ENCODE measurements at regions not wholly inside any gene's neighbourhood (a gene's known extent, or its start where the extent isn't known, plus 50 kb on each side); places are given as distances from the start of the nearest gene placed in this dataset.

DNA sequence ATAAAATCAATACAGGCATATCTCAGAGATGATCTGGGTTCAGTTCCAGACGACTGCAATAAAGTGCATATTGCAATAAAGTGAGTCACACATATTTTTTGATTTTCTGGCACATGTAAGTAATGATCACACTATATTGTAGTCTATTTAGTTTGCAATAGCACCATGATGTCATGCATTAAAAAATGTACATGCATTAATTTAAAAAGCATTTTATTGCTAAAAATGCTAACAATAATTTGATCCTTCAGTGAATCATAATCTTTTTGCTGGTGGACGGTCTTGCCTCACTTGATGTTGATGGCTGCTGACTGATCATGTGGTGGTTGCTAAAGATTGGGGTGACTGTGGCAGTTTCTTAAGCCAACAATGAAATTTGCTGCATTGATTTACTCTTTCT lies 511.1 kb downstream of the OTOL1 start (continued):
- TF ChIP-seq ZBTB40 (IDR thresholded peaks at IDR 0.05; ENCODE audit: borderline replicate concordance) (no peak), IRF4 (IDR thresholded peaks at IDR 0.05; ENCODE audit: low read depth, low read length) (no peak), SMAD1 (IDR thresholded peaks at IDR 0.05; ENCODE audit: low read depth, partially characterized antibody) (no peak), CBX5 (IDR thresholded peaks at IDR 0.05; ENCODE audit: low read depth) (no peak), FOXM1 (IDR thresholded peaks at IDR 0.05; ENCODE audit: low read depth, low read length) (no peak), MXI1 (IDR thresholded peaks at IDR 0.05; ENCODE audit: low read depth, low read length) (no peak)
- TF ChIP-seq, protein P1, sequence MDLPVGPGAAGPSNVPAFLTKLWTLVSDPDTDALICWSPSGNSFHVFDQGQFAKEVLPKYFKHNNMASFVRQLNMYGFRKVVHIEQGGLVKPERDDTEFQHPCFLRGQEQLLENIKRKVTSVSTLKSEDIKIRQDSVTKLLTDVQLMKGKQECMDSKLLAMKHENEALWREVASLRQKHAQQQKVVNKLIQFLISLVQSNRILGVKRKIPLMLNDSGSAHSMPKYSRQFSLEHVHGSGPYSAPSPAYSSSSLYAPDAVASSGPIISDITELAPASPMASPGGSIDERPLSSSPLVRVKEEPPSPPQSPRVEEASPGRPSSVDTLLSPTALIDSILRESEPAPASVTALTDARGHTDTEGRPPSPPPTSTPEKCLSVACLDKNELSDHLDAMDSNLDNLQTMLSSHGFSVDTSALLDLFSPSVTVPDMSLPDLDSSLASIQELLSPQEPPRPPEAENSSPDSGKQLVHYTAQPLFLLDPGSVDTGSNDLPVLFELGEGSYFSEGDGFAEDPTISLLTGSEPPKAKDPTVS (IDR thresholded peaks at IDR 0.05; ENCODE audit: low read depth, low read length), result no peak

- no peak overlapping the region for H3K4me2 ChIP-seq (ENCODE audit: control insufficient read depth, insufficient read depth)
- CTCF ChIA-PET, result interaction anchor here (0.7 kb wide), 1 partner anchor 71 kb away, joined by 4 read pairs; no protein-coding TSS in a partner anchor
- H3K36me3 ChIP-seq (ENCODE audit: control insufficient read depth in 2 of 2, insufficient read depth in 2 of 2, low read length in 1 of 2), result no peaks in the 10 kb centered on the region
- TF ChIP-seq, protein P2, sequence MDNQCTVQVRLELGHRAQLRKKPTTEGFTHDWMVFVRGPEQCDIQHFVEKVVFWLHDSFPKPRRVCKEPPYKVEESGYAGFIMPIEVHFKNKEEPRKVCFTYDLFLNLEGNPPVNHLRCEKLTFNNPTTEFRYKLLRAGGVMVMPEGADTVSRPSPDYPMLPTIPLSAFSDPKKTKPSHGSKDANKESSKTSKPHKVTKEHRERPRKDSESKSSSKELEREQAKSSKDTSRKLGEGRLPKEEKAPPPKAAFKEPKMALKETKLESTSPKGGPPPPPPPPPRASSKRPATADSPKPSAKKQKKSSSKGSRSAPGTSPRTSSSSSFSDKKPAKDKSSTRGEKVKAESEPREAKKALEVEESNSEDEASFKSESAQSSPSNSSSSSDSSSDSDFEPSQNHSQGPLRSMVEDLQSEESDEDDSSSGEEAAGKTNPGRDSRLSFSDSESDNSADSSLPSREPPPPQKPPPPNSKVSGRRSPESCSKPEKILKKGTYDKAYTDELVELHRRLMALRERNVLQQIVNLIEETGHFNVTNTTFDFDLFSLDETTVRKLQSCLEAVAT (IDR thresholded peaks at IDR 0.05), result no peak
- TF ChIP-seq NR2C2 (IDR thresholded peaks at IDR 0.05; ENCODE audit: borderline replicate concordance, control insufficient read depth, insufficient read length, low read depth) (no peak), SREBF1 (IDR thresholded peaks at IDR 0.05; ENCODE audit: low read length) (no peak), PRDM15 (CRISPR knock-in tag; IDR thresholded peaks at IDR 0.05) (no peak)
- H4K20me1 ChIP-seq (ENCODE audit: control insufficient read depth, insufficient read depth), result no peaks in the 10 kb centered on the region
- 4% methylated on average over 3 of the region's 3 CpGs for WGBS (ENCODE audit: insufficient coverage, insufficient replicate concordance, low lambda C conversion rate, missing lambda C conversion rate)
- SMC1A ChIA-PET (ENCODE audit: uncharacterized antibody, unreplicated experiment), result interaction anchor here (0.9 kb wide), 1 partner anchor 18 kb away, joined by 5 read pairs; no protein-coding TSS in a partner anchor
- H3K4me3 ChIP-seq, result no peak overlapping the region
- in situ Hi-C loops (cut with MboI), result no loop called here
- FAIRE-seq (no peak), DNase-seq (ENCODE audit: low read depth, low spot score) (no peak), ATAC-seq (no peak)
- H2AFZ ChIP-seq (ENCODE audit: control insufficient read depth, low read depth, low read length), result no peak overlapping the region
- RAD21 ChIA-PET (ENCODE audit: unreplicated experiment), result no interaction called here
- no peaks in the 10 kb centered on the region for H3K27me3 ChIP-seq (replicated peaks in 1 of 2; ENCODE audit: control insufficient read depth in 2 of 2, insufficient read depth in 2 of 2, low read length in 1 of 2)
- H3K9me3 ChIP-seq (replicated peaks; ENCODE audit: control insufficient read depth, insufficient read depth, low read length), result no peaks in the 10 kb centered on the region
- no peak overlapping the region for H3K27ac ChIP-seq (ENCODE audit: control insufficient read depth, insufficient read depth)
- no peaks in the 10 kb centered on the region for H3K4me1 ChIP-seq (ENCODE audit: control insufficient read depth, insufficient read depth, low read length)
- no TSS peak for BruUV-seq (replicated peaks)
- POLR2A ChIA-PET, result no interaction called here
- no peaks in the 10 kb centered on the region for H3K79me2 ChIP-seq (ENCODE audit: control insufficient read depth, insufficient read depth, low read length)
- intact Hi-C loops (cut with micrococcal nuclease; ENCODE audit: unreplicated experiment), result no loop called here
- H3K9ac ChIP-seq (ENCODE audit: control insufficient read depth, insufficient read depth, low read length), result no peak overlapping the region
These were observed 516.0 kb downstream of the OTOL1 start for GRCh38 chr3:162012633-162013032.
